ENCODE measurements at regions not wholly inside any gene's neighbourhood (a gene's known extent, or its start where the extent isn't known, plus 50 kb on each side); places are given as distances from the start of the nearest gene placed in this dataset.
"Not testable (repeated sequence)": the region's sequence is repeated elsewhere in the genome, so short reads cannot be mapped to it uniquely, and the experiment has no call there.

DNA sequence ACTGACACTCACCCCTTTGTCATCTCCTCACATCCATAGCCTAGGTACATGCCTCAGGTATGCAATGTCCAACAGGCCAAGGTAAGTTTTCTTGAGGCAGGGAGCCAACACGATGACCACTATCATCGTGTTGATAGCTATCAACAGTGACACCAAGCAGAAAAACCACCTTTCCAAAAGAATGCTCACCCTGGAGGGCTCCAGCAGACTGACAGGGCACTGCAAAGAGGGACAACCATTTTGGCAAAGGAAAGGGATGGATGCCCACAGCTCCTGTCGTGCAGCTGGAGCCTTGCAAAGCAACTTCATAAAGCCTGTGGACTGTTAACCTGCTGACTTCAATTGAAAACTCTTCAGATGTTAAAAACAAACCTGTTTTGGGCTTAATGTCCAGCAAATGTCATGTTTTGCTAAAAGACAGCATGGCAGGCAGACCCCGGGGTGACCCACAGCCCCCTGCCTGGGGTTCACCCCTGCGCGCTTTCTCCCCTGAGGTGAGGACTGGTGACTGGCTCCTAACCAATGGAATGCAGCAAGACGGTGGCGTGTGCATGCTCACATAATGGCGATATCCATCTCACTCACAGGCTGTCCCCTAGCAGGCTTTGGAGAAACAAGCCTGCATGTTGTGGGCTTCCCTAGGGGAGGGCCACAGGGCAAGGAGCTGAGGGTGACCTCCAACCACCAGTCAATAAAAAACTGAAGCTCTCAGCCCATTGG lies 293.8 kb downstream of the TCERG1L start:
- DNase-seq: no peak

DNA sequence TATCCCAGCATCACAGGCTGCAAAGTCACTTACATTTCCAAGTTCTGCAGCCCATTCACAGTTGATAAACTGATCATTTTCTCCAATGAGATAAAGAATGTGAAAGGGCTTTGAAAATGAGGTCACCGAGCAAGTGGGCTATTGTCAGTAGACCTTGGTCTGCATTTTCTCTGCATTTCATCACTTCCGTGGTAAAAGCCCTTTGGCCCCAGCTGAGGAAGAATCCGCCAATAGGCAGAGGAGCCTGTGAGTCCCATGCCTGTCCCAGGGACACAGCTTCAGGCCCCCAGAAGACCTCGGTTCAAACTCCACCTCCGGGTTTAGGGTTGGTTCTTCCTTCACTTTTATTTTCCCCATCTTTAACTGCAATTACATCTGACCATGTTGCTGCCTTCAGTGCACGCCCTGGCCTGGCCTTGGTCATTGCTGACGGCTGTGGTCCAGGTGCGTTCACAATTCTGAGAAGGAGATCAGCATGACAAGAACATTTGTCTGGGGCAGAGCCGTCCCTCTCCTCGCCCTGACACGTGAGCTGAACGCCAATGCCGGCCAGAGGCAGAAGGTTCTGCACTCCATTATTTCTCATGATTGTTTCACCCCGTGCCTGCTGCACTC lies 292.5 kb downstream of the TCERG1L start:
- DNase-seq: no peak

DNA sequence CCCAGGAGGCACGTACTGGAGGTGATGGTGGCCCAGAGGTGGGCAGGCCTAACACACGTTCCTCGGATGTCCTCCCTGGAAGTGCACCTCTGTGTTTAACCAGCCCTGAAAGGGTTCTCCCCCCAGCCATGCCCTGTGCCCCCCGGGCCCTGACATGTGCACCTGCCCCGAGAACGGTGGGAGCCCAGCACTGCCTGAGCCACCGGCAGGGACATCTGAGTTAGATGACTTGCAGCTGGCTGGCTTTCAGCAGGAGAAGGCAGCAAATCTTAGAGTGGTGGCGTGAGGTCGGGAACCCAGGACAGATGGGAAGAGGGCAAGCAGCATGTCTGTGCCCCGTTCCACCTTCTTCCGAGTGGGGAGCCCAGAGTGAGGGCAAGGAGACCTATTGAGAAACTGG lies 291.8 kb downstream of the TCERG1L start:
- no peak for DNase-seq

DNA sequence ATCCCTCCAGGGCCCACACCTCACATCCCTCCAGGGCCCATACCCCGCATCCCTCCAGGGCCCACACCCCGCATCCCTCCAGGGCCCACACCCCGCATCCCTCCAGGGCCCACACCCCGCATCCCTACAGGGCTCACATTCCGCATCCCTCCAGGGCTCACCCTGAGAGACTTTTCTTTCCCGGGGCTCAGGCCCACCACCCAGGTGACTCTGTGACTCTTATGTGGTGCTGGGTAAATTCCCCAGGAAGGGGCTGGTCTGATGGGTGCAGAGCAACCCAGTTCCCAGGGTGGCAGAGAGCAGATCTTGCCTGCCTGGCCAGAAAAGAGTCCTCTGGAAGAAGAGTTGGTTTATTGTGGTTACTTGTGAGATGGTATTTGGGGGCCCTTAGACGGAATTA lies 290.7 kb downstream of the TCERG1L start:
- no peak for DNase-seq

DNA sequence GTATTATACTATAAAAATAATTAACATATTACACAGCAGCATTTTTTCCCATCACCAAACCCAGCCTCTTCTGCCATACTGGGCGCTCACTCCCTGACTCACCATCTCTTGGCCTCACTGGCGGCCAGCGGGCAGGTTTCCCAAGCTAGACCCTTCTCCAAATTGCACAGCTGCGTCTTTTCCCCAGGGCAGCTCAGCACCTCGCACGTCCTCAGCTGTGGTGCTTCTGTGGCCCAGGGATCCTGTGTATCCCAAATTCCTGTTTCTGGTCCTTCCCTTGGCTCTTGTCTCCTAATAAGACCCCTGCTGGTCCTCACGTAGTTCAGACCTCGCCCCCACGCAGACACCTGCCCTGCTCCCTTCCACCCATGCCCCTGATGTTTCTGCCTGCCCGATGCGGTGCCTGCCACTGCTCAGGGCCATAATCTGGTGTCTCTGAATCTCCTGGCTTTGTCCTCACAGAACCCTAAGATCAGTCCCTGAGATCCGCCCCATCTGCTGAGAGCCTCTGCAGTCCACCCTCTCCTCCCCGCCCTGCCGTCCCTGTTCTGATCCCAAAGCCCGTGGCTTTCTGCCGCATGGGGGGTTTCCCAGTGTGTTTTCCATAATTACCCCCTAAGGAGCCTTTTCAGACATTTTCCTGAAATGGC lies 290.1 kb downstream of the TCERG1L start:
- DNase-seq: no peak

DNA sequence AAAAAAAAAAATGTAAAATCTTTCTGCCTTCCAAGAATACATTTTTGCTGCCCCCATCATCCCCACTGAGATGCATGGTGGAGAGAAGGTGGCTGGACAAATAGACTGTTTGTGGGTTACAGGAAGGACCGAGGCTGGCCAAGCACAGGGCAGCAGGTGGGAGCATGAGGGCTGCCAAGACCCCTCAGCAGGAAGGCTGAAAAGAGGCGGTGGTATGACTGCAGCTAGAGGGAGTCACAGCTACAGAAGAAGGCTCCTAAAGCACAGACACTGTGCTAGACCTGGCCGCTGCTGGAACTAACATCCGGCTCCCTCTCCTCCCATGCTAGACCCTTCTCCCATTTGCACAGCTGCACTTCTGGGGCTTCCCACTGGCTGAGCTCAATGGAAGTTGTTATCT lies 289.6 kb downstream of the TCERG1L start:
- DNase-seq: no peak

DNA sequence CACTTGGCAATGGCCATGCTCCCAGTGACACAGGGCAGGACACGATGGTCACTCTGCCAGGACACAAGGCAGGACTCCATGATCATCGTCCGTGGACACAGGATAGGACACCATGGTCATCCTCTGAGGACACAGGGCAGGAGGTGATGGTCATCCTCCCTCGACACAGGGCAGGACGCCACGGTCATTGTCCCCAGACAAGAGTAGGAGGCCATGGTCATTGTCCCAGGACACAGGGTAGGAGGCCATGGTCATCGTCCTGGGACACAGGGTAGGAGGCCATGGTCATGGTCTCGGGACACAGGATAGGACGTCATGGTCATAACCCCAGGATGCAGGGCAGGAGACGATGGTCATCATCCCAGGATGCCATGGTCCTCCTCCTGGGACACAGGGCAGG lies 289.2 kb downstream of the TCERG1L start:
- DNase-seq: no peak

DNA sequence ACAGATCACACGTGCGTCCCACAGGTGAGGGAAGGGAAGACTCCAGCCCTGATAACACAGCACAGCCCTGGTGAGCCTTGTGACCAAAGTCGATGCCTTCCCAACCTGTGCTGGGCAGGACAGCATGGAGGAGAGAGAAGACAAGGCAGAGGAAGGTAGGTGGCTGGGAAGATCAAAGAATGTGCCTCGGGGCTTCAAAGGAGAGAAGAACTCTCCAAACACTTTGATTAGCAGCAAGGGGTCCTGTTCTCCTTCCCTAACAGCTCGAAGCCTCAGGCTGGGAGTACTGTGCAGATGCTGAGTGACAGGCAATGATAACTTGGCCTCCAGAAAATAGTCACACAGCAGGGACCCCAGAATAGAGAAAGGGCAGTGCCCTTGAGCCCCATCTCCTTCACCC lies 288.5 kb downstream of the TCERG1L start:
- no peak for DNase-seq

DNA sequence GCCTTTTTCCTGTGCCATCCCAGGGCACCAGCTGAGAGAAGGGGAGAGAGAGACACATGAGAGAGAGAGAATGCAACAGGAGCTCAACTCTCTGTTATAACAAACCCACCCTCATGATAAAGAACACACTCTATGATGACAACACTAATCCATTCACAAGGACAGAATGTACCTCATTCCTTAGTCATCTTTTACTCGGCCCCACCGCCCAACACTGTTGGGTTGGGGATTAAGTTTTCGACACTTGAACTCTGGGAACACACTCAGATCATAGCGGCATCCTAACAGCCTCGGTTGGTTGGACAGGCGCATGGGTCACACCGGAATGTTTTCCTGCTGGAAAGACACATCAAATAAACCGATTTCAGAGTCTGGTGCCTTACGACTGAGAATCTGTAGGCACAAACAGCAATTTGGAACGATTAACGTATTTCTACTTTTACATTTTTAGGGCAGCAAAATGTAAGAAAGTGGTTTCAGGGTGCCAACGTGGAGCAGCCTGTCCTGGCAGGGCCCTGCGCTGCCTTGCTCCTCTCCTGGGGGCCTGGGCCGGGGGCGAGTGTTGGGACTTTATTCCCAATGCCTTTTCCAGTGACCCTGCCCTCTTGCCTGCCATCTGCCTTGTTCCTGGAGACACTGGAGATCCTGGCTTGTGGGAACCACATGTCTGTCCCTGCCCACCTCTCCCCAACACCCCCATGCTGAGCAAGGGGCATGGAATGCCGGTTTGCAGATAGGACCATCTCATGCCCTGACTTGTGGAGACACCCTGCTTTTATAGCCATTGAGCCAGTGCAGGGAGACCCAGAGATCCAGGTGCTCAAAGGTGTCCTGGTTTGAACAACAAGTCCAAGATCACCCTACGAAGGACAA lies 287.0 kb downstream of the TCERG1L start:
- no peak for DNase-seq

DNA sequence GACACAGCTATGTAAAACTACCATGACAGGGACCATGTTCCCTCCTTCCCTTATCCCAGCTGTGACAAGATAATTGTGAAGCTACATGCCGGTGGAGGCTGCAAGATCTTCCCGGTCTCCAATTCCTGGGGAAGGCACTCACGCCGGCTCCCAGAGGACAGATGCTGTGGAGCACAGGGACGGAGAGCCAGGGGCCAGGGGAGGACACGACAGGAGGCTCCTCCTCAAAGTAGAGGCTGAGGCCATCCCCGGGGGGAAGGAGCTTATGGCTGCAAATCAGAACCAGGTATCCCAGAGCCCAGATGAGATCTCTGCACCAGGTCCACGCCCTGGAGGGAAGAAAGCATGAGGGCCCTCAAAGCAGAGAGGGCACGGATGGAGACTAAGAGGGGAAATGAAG lies 286.2 kb downstream of the TCERG1L start:
- DNase-seq: no peak

DNA sequence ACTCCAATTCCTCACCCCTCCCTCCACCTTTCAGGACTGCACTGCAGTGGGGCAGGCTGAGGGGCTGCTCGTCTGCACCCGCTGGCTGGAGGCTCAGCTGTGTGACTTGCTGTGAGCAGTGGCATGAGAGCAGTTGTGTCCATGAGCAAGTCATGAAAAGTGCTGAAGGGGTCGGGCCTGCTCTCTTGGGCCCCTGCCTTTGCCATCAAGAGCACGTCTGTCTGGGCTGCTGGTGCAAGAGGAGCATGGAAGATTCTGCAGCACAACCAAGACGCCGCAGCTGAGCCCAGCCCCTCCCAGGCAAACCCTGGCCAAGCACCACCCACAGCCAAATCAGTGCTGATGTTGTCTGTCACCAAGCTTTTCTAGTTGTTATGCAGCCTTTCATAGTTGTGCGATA lies 284.3 kb downstream of the TCERG1L start:
- no peak for DNase-seq

DNA sequence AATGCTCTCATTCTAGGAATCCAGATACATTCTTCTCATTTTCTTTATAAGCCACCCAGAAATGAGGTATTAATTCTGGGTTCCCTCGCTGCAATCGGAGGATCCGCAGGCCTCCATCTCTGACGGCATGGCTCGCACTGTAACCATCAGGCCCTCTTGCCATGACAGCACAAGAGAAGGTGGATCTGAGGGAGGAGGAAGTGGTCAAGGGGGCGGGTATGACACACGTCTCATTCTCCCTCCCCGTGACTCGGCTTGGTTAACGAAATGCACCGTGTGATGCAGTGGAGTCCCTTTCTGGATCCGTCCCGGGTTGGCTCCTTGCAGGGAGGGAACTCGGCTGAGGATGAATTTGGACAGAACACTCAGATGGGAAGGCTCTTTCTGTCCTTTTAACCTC lies 280.2 kb downstream of the TCERG1L start:
- DNase-seq: no peak

DNA sequence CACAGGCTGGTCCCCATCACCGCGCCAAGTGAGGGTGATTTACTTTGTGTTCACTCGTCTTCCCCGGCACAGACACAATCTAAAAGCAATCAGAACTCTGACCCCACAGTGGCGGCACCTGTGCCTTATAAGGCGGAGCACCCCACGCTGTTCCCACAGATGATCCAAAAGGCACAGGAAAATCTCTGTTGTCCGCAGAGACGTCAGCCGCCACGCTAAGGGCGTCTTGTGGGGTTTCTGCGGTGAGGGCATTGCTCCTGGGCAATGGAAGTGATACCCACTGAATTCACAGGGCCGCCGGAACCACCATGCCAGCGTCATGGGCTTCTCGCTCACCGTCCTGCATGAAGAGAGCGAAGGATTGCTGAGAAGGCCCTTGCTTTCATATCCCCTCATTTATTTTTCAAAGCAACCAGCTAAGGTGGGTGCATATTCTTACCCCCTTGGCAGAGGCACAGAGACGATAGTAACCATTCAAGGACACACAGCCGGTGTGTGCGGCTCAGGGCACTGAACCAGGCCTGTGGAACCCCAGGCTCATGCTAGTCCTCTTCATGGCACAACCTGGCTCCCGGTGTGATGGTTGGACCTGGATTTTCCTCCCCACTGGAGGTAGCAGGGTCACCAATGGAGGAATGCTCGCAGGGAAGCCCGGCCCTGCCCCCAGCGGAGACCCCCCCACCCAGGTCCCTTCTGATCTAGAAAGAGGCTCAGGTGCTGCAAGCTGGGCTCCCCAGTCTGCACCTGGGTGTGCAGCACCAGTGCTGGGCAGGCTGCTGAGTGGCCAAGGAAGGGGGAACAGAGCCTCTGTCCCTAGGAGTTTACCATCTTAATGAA lies 279.0 kb downstream of the TCERG1L start:
- no peak for DNase-seq

DNA sequence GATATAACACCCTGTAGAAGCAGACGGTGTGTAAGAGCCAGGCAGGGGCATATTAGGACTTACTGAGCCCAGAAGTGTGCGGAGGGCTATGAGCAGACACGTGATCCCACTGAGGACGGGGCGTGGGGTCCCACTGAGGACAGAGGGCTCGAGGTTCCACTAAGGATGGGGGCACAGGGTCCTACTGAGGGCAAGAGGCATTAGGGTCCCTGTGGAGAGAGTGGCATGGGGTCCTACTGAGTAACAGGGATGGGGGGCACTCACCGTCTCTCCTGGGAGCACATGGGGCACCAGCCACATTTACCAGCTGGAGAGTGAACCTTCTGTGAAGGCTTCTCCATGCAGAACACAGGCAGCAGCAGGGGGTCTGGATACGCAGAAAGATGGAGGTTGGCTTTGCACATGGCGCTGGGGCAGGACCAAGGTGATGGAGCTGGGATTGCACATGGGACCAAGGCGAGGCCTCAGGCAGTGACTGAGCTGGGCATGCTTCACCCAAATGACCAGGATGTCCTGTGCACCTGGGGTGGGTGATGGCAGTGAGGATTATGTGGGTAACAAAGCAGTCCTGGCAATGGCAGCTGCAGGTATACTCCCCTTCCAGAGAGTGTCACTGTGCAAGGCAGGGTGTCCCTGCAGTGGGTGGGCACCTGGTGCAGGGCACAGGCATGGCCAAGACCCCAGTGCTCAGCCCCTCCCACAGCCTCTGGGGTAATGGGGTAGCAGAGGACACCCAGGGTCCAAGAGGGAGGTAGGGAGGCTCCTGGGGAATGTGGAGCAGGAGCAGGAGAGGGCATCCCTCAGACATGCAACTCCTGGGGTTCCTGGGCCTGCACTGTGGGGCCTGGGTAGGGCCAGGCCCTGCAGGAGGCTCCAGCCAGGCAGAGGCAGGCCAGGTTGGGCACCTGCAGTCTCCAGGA lies 278.1 kb downstream of the TCERG1L start:
- DNase-seq: no peak

DNA sequence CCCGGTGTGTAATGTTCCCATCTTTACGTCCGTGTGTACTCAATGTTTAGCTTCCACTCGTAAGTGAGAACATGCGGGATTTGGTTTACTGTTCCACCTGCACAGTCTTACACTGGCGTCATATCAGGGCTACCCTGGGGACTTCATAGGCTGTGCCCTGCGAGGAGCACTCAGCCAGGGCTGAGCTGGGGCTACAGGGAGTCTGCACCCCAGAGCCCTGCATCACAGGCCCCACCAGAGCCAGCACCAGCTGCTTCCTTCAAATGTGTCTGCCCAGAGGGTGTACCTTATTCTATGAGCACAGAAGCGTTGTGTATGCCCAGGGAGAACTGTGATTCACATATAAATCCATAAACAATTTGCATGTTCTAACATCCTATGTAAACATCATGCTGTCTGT lies 277.1 kb downstream of the TCERG1L start:
- no peak for DNase-seq

DNA sequence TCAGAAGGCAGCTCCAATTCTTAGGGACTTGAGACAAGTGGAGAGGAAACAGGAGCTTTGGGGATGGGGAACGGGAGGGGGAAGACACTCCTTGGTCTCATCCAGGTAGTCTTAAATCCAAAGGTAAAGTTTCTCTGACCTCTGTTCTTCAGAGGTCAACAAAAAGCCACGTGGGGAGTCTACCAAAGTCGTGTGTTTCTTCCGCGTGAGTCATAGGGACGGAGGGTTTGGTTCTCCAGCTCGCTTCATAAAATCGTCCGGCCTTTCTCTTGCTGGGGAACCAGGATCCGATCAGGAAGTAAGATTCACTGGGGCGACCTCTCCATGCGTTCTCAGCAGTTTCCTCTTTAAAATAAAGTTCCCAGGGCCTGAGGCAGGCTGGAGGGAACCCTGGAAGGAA lies 275.7 kb downstream of the TCERG1L start:
- no peak for DNase-seq

DNA sequence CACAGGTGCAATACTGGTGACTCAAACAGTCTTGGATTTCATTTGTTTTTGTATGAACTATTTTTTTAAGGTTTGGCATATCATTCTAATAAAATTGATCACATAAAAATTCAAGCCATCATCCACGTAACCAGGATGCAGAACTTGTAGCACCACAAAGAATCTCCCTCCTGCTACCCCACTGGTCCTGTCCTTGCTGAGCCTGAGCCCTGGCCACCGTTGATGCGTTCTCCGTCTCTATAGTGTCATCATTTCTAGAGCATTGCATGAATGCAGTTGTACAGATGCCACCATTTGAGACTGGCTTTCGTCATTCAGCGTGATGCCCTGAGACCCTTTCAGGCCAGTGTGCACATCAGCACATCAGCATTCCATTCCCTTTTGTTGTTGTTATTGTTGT lies 273.5 kb downstream of the TCERG1L start:
- DNase-seq: no peak

DNA sequence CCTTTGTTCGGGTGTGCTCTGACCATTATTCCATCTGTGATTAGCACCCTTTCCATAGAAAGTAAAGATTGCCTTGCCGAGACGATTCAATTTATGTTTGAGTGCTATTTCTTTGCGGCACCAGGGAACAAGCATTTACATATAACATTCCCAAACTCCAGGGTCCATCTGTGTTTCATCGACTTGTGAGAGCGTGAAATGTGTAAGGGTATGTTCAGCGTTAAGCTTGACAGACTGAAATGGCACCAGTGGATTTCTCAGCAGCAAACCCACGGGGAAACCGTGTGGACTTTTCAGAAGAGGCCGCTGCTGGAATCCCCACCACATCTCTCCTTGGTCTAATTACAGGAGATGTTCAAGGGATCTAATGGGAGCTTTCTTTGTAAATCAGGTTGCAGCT lies 270.5 kb downstream of the TCERG1L start:
- no peak for DNase-seq

DNA sequence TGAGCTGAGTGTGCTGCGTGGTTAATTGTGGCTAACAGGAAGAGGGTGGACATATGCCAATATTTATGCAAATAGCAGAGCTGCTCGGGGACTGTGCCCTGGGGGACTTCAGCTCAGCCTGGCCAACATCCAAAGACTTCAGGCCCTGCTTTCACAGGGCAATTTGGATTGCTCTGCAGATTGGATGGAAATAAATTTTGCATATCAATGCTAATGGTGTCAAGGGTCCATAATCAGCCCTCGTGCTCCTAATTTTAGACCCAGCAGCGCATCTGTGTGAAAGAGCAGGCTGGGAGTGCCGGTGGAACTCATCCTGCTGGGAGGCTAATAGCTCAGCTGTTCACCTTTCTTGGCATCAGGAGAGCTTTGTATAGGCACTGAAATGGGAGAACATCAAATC lies 270.1 kb downstream of the TCERG1L start:
- DNase-seq: no peak

DNA sequence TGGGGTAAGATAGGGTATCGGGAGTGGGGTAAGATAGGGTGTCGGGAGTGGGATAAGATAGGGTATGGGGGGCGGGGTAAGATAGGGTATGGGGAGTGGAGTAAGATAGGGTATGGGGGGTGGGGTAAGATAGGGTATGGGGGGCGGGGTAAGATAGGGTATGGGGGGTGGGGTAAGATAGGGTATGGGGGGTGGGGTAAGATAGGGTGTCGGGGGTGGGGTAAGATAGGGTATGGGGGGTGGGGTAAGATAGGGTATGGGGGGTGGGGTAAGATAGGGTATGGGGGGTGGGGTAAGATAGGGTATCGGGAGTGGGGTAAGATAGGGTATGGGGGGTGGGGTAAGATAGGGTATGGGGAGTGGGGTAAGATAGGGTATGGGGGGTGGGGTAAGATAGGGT lies 269.5 kb downstream of the TCERG1L start:
- DNase-seq: not testable (repeated sequence)

All from muscle of back (tissue), 3 donors.